ENCODE measurements at regions not wholly inside any gene's neighbourhood (a gene's known extent, or its start where the extent isn't known, plus 50 kb on each side); places are given as distances from the start of the nearest gene placed in this dataset.

- TF ChIP-seq CTCF (IDR thresholded peaks at IDR 0.05) (no peak), ATF2 (CRISPR knock-in tag; IDR thresholded peaks at IDR 0.05; ENCODE audit: borderline replicate concordance, low read depth) (no peak), FOXJ3 (CRISPR knock-in tag; IDR thresholded peaks at IDR 0.05; ENCODE audit: borderline replicate concordance) (no peak), JUN (CRISPR knock-in tag; IDR thresholded peaks at IDR 0.05) (no peak), ZNF281 (CRISPR knock-in tag; IDR thresholded peaks at IDR 0.05) (no peak), ZBTB43 (CRISPR knock-in tag; IDR thresholded peaks at IDR 0.05) (no peak), NR3C1 (CRISPR knock-in tag; conservative IDR thresholded peaks at IDR 0.05; ENCODE audit: low read depth) (no peak)
These were observed 73.6 kb downstream of the EN1 start for GRCh38 chr2:118773826-118774225.

Measured in WTC11 (cell line).